PC-9 (cell line): ENCODE measurements at regions not wholly inside any gene's neighbourhood (a gene's known extent, or its start where the extent isn't known, plus 50 kb on each side); places are given as distances from the start of the nearest gene placed in this dataset.

Experiments
- BruUV-seq: library from RNA; stranded (reverse); fragments of 400-500 nt; replicated peaks from 2 replicates; lab custom pipeline; 2021; lab: Mats Ljungman, UMichigan
- CTCF ChIA-PET: fragments of 300-600 bp; sonication (Branson Sonifier 250); formaldehyde crosslinking; loops from one replicate; lab custom pipeline; 2022; ENCODE audit warnings: antibody characterized with exemption; lab: Charles Lee
- POLR2A ChIA-PET: fragments of 300-600 bp; sonication (Branson Sonifier 250); formaldehyde crosslinking; loops from one replicate; lab custom pipeline; 2022; ENCODE audit warnings: antibody characterized with exemption; ENCODE audit not compliant: unreplicated experiment; lab: Charles Lee
- DNase-seq, 2 experiments: peaks; one replicate each; pipeline versions ENCODE4 v3.0.0 to v3.0.0-alpha.2; 2015 to 2022; ENCODE audit warnings: mixed read lengths in 1 of 2
- H2AFZ ChIP-seq: fragments of 200-600 bp; sonication (generic); 2 replicates; pipeline ENCODE4 v1.8.1; 2017; ENCODE audit warnings: antibody characterized with exemption
- H3F3A ChIP-seq: fragments of 200-600 bp; sonication (generic); 2 replicates; pipeline ENCODE4 v1.8.1; 2017; ENCODE audit warnings: antibody characterized with exemption, mild to moderate bottlenecking, low read depth; ENCODE audit not compliant: insufficient read depth
- H3K27ac ChIP-seq: fragments of 200-600 bp; sonication (generic); 2 replicates; pipeline ENCODE4 v1.6.1; 2016; ENCODE audit warnings: mixed run types
- H3K27me3 ChIP-seq: fragments of 200-600 bp; sonication (generic); 2 replicates; pipeline ENCODE4 v1.6.1; 2016; ENCODE audit warnings: low read depth, mixed run types; ENCODE audit not compliant: insufficient read depth
- H3K36me3 ChIP-seq: fragments of 200-600 bp; sonication (generic); 2 replicates; pipeline ENCODE4 v1.6.1; 2016; ENCODE audit warnings: low read depth, mixed run types
- H3K4me1 ChIP-seq: fragments of 200-600 bp; sonication (generic); replicated peaks from 2 replicates; pipeline ENCODE4 v1.6.1; 2016; ENCODE audit warnings: mixed run types; ENCODE audit not compliant: insufficient read depth
- H3K4me2 ChIP-seq: fragments of 200-600 bp; sonication (generic); 2 replicates; pipeline ENCODE4 v1.6.1; 2017; ENCODE audit warnings: mixed run types
- H3K4me3 ChIP-seq: fragments of 200-600 bp; sonication (generic); 2 replicates; pipeline ENCODE4 v1.6.1; 2016; ENCODE audit warnings: mixed run types
- H3K79me2 ChIP-seq: fragments of 200-600 bp; sonication (generic); 2 replicates; pipeline ENCODE4 v1.6.1; 2017; ENCODE audit warnings: low read depth, mixed run types
- H3K9me2 ChIP-seq: fragments of 200-600 bp; sonication (generic); 2 replicates; pipeline ENCODE4 v1.8.1; 2017; ENCODE audit warnings: mild to moderate bottlenecking; ENCODE audit not compliant: insufficient read depth
- H3K9me3 ChIP-seq: fragments of 200-600 bp; sonication (generic); 2 replicates; pipeline ENCODE4 v1.8.1; 2016; ENCODE audit warnings: low read depth; ENCODE audit not compliant: insufficient read depth
- H4K20me1 ChIP-seq: fragments of 200-600 bp; sonication (generic); 2 replicates; pipeline ENCODE4 v1.8.1; 2017; ENCODE audit not compliant: insufficient read depth
- CTCF ChIP-seq: fragments of 200-600 bp; sonication (generic); conservative IDR thresholded peaks from 2 replicates; pipeline ENCODE4 v1.6.1; 2017; ENCODE audit warnings: mixed run types, antibody characterized with exemption, mild to moderate bottlenecking, moderate library complexity
- EZH2 ChIP-seq: fragments of 200-600 bp; sonication (generic); IDR thresholded peaks from 2 replicates; pipeline ENCODE4 v1.8.0; 2017; ENCODE audit warnings: antibody characterized with exemption, low read depth
- intact Hi-C: fragments of 100-400 bp; cut with micrococcal nuclease; formaldehyde crosslinking; loops from one replicate; pipeline ENCODE4 v1.10.0; 2022; ENCODE audit not compliant: unreplicated experiment

GRCh38 chr2:104254017-104254416 is 599.9 kb upstream of the POU3F3 start:
- no peaks in the 10 kb centered on the region for H4K20me1 ChIP-seq
- H3K9me3 ChIP-seq: no peaks in the 10 kb centered on the region
- no peak overlapping the region for H3K4me2 ChIP-seq
- no peak overlapping the region for H3K4me3 ChIP-seq
- H3K27ac ChIP-seq: no peak overlapping the region
- no peaks in the 10 kb centered on the region for H3K36me3 ChIP-seq
- no peaks in the 10 kb centered on the region for H3F3A ChIP-seq
- DNase-seq: no peak
- H3K4me1 ChIP-seq: no peaks in the 10 kb centered on the region
- no peak overlapping the region for H2AFZ ChIP-seq
- no TSS peak for BruUV-seq
- ChIA-PET POLR2A (no interaction called here), CTCF (no interaction called here)
- intact Hi-C loops: no loop called here
- no peaks in the 10 kb centered on the region for H3K9me2 ChIP-seq
- no peaks in the 10 kb centered on the region for H3K79me2 ChIP-seq
- TF ChIP-seq EZH2 (no peak), CTCF (no peak; the same call in 1 of the 2 replicates)
- no peaks in the 10 kb centered on the region for H3K27me3 ChIP-seq

DNA sequence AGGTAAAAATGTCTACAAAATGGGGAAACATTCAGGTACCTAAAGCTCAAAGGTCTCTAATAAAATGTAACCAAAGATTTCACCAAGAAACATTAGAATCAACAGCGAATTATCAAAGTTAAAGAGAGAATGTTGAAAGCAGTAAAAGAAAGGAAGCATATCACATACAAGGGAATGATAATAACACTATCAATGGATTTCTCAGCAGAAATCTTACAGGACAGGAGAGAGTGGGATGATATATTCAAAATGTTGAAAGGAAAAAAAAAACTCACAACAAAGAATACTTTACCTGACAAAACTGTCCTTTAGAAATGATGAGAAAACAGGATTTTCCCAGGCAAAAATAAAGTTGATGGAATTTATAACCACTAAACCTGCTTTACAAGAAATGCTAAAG is 591.2 kb upstream of the POU3F3 start:
- H3F3A ChIP-seq: no peaks in the 10 kb centered on the region
- no peaks in the 10 kb centered on the region for H3K79me2 ChIP-seq
- ChIA-PET CTCF (no interaction called here), POLR2A (no interaction called here)
- H4K20me1 ChIP-seq: no peaks in the 10 kb centered on the region
- no peak overlapping the region for H2AFZ ChIP-seq
- H3K27me3 ChIP-seq: no peaks in the 10 kb centered on the region
- no peak overlapping the region for H3K4me3 ChIP-seq
- TF ChIP-seq EZH2 (no peak), CTCF (no peak)
- no peaks in the 10 kb centered on the region for H3K9me2 ChIP-seq
- no peaks in the 10 kb centered on the region for H3K4me1 ChIP-seq
- H3K4me2 ChIP-seq: no peak overlapping the region
- BruUV-seq: no TSS peak
- DNase-seq: no peak
- no peaks in the 10 kb centered on the region for H3K36me3 ChIP-seq
- H3K9me3 ChIP-seq: no peaks in the 10 kb centered on the region
- intact Hi-C loops: no loop called here
- no peak overlapping the region for H3K27ac ChIP-seq

DNA sequence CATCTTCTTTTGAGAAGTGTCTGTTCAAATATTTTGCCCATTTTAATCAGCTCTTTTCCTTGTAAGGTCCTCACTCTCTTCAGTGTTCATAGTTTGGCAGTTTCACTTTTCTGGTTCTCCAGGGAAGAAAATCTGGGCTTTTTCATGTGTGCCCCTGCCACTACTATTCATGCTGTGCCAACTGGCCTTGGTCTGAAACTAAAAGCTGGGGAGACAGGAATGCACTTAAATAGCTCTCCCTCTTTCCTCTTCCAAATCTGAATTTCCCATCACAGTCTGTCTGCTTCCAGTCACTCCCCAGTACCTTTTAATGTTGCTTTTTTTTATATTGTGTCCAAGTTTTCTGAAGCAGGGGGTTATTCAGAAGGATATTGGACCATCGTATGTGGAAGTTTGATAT is 574.3 kb upstream of the POU3F3 start:
- no peaks in the 10 kb centered on the region for H3K79me2 ChIP-seq
- no peaks in the 10 kb centered on the region for H3K9me2 ChIP-seq
- no peak for DNase-seq
- H3K27ac ChIP-seq: no peak overlapping the region
- no peak overlapping the region for H3K4me2 ChIP-seq
- H3F3A ChIP-seq: no peaks in the 10 kb centered on the region
- ChIA-PET CTCF (no interaction called here), POLR2A (no interaction called here)
- H3K4me3 ChIP-seq: no peak overlapping the region
- intact Hi-C loops: no loop called here
- TF ChIP-seq EZH2 (no peak), CTCF (no peak)
- H2AFZ ChIP-seq: no peak overlapping the region
- no peaks in the 10 kb centered on the region for H3K36me3 ChIP-seq
- no peaks in the 10 kb centered on the region for H3K27me3 ChIP-seq
- no peaks in the 10 kb centered on the region for H3K9me3 ChIP-seq
- no peaks in the 10 kb centered on the region for H4K20me1 ChIP-seq
- BruUV-seq: no TSS peak
- no peaks in the 10 kb centered on the region for H3K4me1 ChIP-seq
